HepG2 (cell line): ENCODE measurements at regions not wholly inside any gene's neighbourhood (a gene's known extent, or its start where the extent isn't known, plus 50 kb on each side); places are given as distances from the start of the nearest gene placed in this dataset.

Experiments
- CTCF ChIP-seq: sonication (generic); formaldehyde crosslinking; IDR thresholded peaks from 2 replicates; pipeline ENCODE4 v1.5.0; 2020; ENCODE audit warnings: mild to moderate bottlenecking, missing genetic modification reagents, moderate library complexity
- ZHX1 ChIP-seq: sonication (generic); formaldehyde crosslinking; IDR thresholded peaks from 2 replicates; pipeline ENCODE4 v1.8.1; 2022; ENCODE audit warnings: low read depth, mild to moderate bottlenecking, missing genetic modification reagents
- ZNF280D ChIP-seq: sonication (generic); formaldehyde crosslinking; IDR thresholded peaks from 2 replicates; pipeline ENCODE4 v1.5.1; 2020; ENCODE audit warnings: mild to moderate bottlenecking, missing genetic modification reagents

- TF ChIP-seq ZNF280D (CRISPR knock-in tag) (no peak), ZHX1 (CRISPR knock-in tag) (no peak), CTCF (CRISPR knock-in tag) (no peak)
Measured at GRCh38 chr12:60096727-60097126, 500.9 kb downstream of the SLC16A7 start.
